ENCODE measurements at regions not wholly inside any gene's neighbourhood (a gene's known extent, or its start where the extent isn't known, plus 50 kb on each side); places are given as distances from the start of the nearest gene placed in this dataset.

DNA sequence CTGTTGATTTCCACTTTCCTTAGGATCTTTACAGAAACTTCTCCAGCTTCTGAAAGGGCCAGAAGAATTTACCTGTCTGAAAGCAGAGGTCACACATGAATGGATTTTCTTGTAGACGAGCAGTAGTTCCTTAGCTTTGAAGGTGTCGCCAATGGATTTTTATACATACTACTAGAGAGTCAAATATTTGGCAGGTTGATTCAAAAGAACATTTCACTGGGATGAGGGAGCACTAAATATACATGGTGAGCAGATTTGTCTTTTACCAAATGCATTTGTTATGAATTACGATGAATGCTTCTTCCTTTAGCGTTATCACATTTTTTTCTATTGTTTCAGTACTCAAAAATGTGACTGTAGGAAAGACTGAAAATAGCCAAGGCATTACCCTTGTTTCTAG lies 162.3 kb downstream of the PAX1 start:
- no peaks in the 10 kb centered on the region for H3K9me3 ChIP-seq (ENCODE audit: insufficient read depth, low read length)
- no peak for DNase-seq (ENCODE audit: low read depth, low spot score)
- no peak overlapping the region for H3K4me3 ChIP-seq (ENCODE audit: insufficient read length, low read depth)
- peaks cover 2% of the 10 kb centered on the region for H3K4me1 ChIP-seq (ENCODE audit: insufficient read depth, insufficient read length)
- no peaks in the 10 kb centered on the region for H3K27me3 ChIP-seq (ENCODE audit: insufficient read depth, insufficient read length)
- no peak overlapping the region for H3K9ac ChIP-seq (ENCODE audit: insufficient read length, low read depth)
- TF ChIP-seq ZNF274 (IDR thresholded peaks at IDR 0.05; ENCODE audit: low read depth, low read length): no peak
- TF ChIP-seq SUZ12 (IDR thresholded peaks at IDR 0.05; ENCODE audit: extremely low read depth, insufficient read depth, insufficient read length): no peak
- TF ChIP-seq YY1 (IDR thresholded peaks at IDR 0.05; ENCODE audit: insufficient read depth, insufficient read length): no peak
- H3K36me3 ChIP-seq (ENCODE audit: insufficient read depth, insufficient read length, low read length): no peaks in the 10 kb centered on the region

DNA sequence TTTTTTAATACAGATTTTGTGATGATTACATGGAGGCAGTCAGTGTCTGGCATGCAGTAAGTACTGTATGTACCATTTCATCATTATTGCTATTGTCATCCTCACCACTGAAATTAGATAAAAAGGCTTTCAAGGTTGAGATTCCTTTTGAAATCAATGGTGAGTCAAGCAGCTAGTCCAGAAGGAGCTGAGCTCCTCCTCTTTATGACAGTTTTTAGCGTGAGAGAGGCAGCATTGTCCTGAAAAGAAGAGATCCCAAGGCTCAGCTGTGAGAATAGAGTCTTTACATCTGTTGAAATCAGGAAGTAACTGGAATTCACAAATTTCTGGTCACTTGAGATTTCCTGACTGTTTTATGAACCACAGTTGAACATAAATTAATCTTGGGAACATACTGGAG lies 161.9 kb downstream of the PAX1 start:
- H3K27me3 ChIP-seq (ENCODE audit: insufficient read depth, insufficient read length): no peaks in the 10 kb centered on the region
- no peaks in the 10 kb centered on the region for H3K36me3 ChIP-seq (ENCODE audit: insufficient read depth, insufficient read length, low read length)
- no peak overlapping the region for H3K9ac ChIP-seq (ENCODE audit: insufficient read length, low read depth)
- no peaks in the 10 kb centered on the region for H3K9me3 ChIP-seq (ENCODE audit: insufficient read depth, low read length)
- TF ChIP-seq ZNF274 (IDR thresholded peaks at IDR 0.05; ENCODE audit: low read depth, low read length): no peak
- no peak for TF ChIP-seq YY1 (IDR thresholded peaks at IDR 0.05; ENCODE audit: insufficient read depth, insufficient read length)
- TF ChIP-seq SUZ12 (IDR thresholded peaks at IDR 0.05; ENCODE audit: extremely low read depth, insufficient read depth, insufficient read length): no peak
- no peak for DNase-seq (ENCODE audit: low read depth, low spot score)
- no peak overlapping the region for H3K4me3 ChIP-seq (ENCODE audit: insufficient read length, low read depth)
- peaks cover 3% of the 10 kb centered on the region for H3K4me1 ChIP-seq (ENCODE audit: insufficient read depth, insufficient read length)

- H3K36me3 ChIP-seq (ENCODE audit: insufficient read depth, insufficient read length, low read length): no peaks in the 10 kb centered on the region
- no peak overlapping the region for H3K4me3 ChIP-seq (ENCODE audit: insufficient read length, low read depth)
- H3K9ac ChIP-seq (ENCODE audit: insufficient read length, low read depth): no peak overlapping the region
- peaks cover 3% of the 10 kb centered on the region for H3K4me1 ChIP-seq (ENCODE audit: insufficient read depth, insufficient read length)
- H3K9me3 ChIP-seq (ENCODE audit: insufficient read depth, low read length): no peaks in the 10 kb centered on the region
- no peaks in the 10 kb centered on the region for H3K27me3 ChIP-seq (ENCODE audit: insufficient read depth, insufficient read length)
- no peak for DNase-seq (ENCODE audit: low read depth, low spot score)
- TF ChIP-seq SUZ12 (IDR thresholded peaks at IDR 0.05; ENCODE audit: extremely low read depth, insufficient read depth, insufficient read length) (no peak), YY1 (IDR thresholded peaks at IDR 0.05; ENCODE audit: insufficient read depth, insufficient read length) (no peak), ZNF274 (IDR thresholded peaks at IDR 0.05; ENCODE audit: low read depth, low read length) (no peak)
These were observed 157.5 kb downstream of the PAX1 start for GRCh38 chr20:21862956-21863355.

GRCh38 chr20:21862259-21862946 lies 156.9 kb downstream of the PAX1 start:
- Histone ChIP-seq H3K36me3 (ENCODE audit: insufficient read depth, insufficient read length, low read length) (no peaks in the 10 kb centered on the region), H3K4me1 (ENCODE audit: insufficient read depth, insufficient read length) (peaks cover 3% of the 10 kb centered on the region), H3K9ac (ENCODE audit: insufficient read length, low read depth) (no peak overlapping the region), H3K4me3 (ENCODE audit: insufficient read length, low read depth) (no peak overlapping the region), H3K9me3 (ENCODE audit: insufficient read depth, low read length) (no peaks in the 10 kb centered on the region), H3K27me3 (ENCODE audit: insufficient read depth, insufficient read length) (no peaks in the 10 kb centered on the region)
- peak; percentile 6 for DNase-seq (ENCODE audit: low read depth, low spot score)
- TF ChIP-seq SUZ12 (IDR thresholded peaks at IDR 0.05; ENCODE audit: extremely low read depth, insufficient read depth, insufficient read length) (no peak), YY1 (IDR thresholded peaks at IDR 0.05; ENCODE audit: insufficient read depth, insufficient read length) (no peak), ZNF274 (IDR thresholded peaks at IDR 0.05; ENCODE audit: low read depth, low read length) (no peak)

DNA sequence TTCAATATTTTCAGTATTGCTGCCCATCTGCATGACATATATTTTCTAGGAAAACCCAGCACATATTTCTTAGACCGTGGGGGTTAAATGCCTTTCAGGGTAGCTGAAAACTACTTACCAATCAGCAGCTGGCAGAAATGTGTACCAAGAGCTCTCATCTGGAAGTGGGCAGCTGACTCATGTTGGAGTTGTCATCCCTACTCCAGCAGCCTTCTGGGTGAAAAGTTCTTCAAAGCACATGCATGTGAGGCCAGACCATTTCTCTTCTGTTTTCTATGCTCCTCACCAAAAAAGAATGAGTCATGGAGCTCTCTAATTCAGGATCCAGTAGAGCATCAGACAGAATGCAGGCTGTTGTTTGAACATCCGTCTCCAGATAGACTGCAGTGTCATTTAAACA lies 135.5 kb downstream of the PAX1 start:
- Histone ChIP-seq H3K27me3 (ENCODE audit: insufficient read depth, insufficient read length) (no peaks in the 10 kb centered on the region), H3K4me3 (ENCODE audit: insufficient read length, low read depth) (no peak overlapping the region), H3K9ac (ENCODE audit: insufficient read length, low read depth) (no peak overlapping the region), H3K36me3 (ENCODE audit: insufficient read depth, insufficient read length, low read length) (no peaks in the 10 kb centered on the region), H3K9me3 (ENCODE audit: insufficient read depth, low read length) (no peaks in the 10 kb centered on the region), H3K4me1 (ENCODE audit: insufficient read depth, insufficient read length) (no peaks in the 10 kb centered on the region)
- TF ChIP-seq SUZ12 (IDR thresholded peaks at IDR 0.05; ENCODE audit: extremely low read depth, insufficient read depth, insufficient read length) (no peak), ZNF274 (IDR thresholded peaks at IDR 0.05; ENCODE audit: low read depth, low read length) (no peak), YY1 (IDR thresholded peaks at IDR 0.05; ENCODE audit: insufficient read depth, insufficient read length) (no peak)
- DNase-seq (ENCODE audit: low read depth, low spot score): no peak

GRCh38 chr20:21839982-21840381 lies 134.5 kb downstream of the PAX1 start:
- Histone ChIP-seq H3K27me3 (ENCODE audit: insufficient read depth, insufficient read length) (no peaks in the 10 kb centered on the region), H3K9ac (ENCODE audit: insufficient read length, low read depth) (no peak overlapping the region), H3K4me1 (ENCODE audit: insufficient read depth, insufficient read length) (no peaks in the 10 kb centered on the region), H3K9me3 (ENCODE audit: insufficient read depth, low read length) (no peaks in the 10 kb centered on the region), H3K36me3 (ENCODE audit: insufficient read depth, insufficient read length, low read length) (no peaks in the 10 kb centered on the region), H3K4me3 (ENCODE audit: insufficient read length, low read depth) (no peak overlapping the region)
- DNase-seq (ENCODE audit: low read depth, low spot score): no peak
- TF ChIP-seq ZNF274 (IDR thresholded peaks at IDR 0.05; ENCODE audit: low read depth, low read length): no peak
- TF ChIP-seq SUZ12 (IDR thresholded peaks at IDR 0.05; ENCODE audit: extremely low read depth, insufficient read depth, insufficient read length): no peak
- no peak for TF ChIP-seq YY1 (IDR thresholded peaks at IDR 0.05; ENCODE audit: insufficient read depth, insufficient read length)

- peaks cover 2% of the 10 kb centered on the region for H3K4me1 ChIP-seq (ENCODE audit: insufficient read depth, insufficient read length)
- DNase-seq (ENCODE audit: low read depth, low spot score): no peak
- no peaks in the 10 kb centered on the region for H3K27me3 ChIP-seq (ENCODE audit: insufficient read depth, insufficient read length)
- H3K9me3 ChIP-seq (ENCODE audit: insufficient read depth, low read length): no peaks in the 10 kb centered on the region
- no peak overlapping the region for H3K4me3 ChIP-seq (ENCODE audit: insufficient read length, low read depth)
- no peaks in the 10 kb centered on the region for H3K36me3 ChIP-seq (ENCODE audit: insufficient read depth, insufficient read length, low read length)
- H3K9ac ChIP-seq (ENCODE audit: insufficient read length, low read depth): no peak overlapping the region
- TF ChIP-seq ZNF274 (IDR thresholded peaks at IDR 0.05; ENCODE audit: low read depth, low read length) (no peak), YY1 (IDR thresholded peaks at IDR 0.05; ENCODE audit: insufficient read depth, insufficient read length) (no peak), SUZ12 (IDR thresholded peaks at IDR 0.05; ENCODE audit: extremely low read depth, insufficient read depth, insufficient read length) (no peak)
These were observed 130.9 kb downstream of the PAX1 start for GRCh38 chr20:21836346-21836745.
